Adipocyte (in vitro differentiated cells): ENCODE measurements at regions not wholly inside any gene's neighbourhood (a gene's known extent, or its start where the extent isn't known, plus 50 kb on each side); places are given as distances from the start of the nearest gene placed in this dataset.
"Not testable (repeated sequence)": the region's sequence is repeated elsewhere in the genome, so short reads cannot be mapped to it uniquely, and the experiment has no call there.

Source experiments
- DNase-seq: peaks from one replicate; pipeline ENCODE4 v3.0.0-alpha.2; 2015; ENCODE audit warnings: low read depth
- H3K27me3 ChIP-seq: replicated peaks from 2 replicates; pipeline ENCODE4 v1.7.0; 2013; ENCODE audit warnings: mild to moderate bottlenecking, low read length, moderate library complexity; ENCODE audit not compliant: control insufficient read depth, insufficient read depth
- H3K36me3 ChIP-seq: 2 replicates; pipeline ENCODE4 v1.7.0; 2013; ENCODE audit warnings: low read length, mild to moderate bottlenecking, moderate library complexity; ENCODE audit not compliant: control insufficient read depth, insufficient read depth, severe bottlenecking
- H3K4me1 ChIP-seq: 2 replicates; pipeline ENCODE4 v1.7.0; 2013; ENCODE audit warnings: mild to moderate bottlenecking, low read length, moderate library complexity; ENCODE audit not compliant: control insufficient read depth, insufficient read depth
- H3K4me3 ChIP-seq: 2 replicates; pipeline ENCODE4 v1.7.0; 2013; ENCODE audit warnings: mild to moderate bottlenecking, low read length, moderate library complexity
- H3K9ac ChIP-seq: 2 replicates; pipeline ENCODE4 v1.7.0; 2013; ENCODE audit warnings: mild to moderate bottlenecking, low read length, moderate library complexity
- H3K9me3 ChIP-seq: 2 replicates; pipeline ENCODE4 v1.7.0; 2013; ENCODE audit warnings: mild to moderate bottlenecking, low read length, moderate library complexity; ENCODE audit not compliant: control insufficient read depth

GRCh38 chr11:38667359-38667758 lies 2069.3 kb upstream of the RAG2 start:
- no peaks in the 10 kb centered on the region for H3K9me3 ChIP-seq
- H3K9ac ChIP-seq = no peak overlapping the region
- no peaks in the 10 kb centered on the region for H3K27me3 ChIP-seq
- no peak overlapping the region for H3K4me3 ChIP-seq
- no peaks in the 10 kb centered on the region for H3K36me3 ChIP-seq
- no peak for DNase-seq
- H3K4me1 ChIP-seq = no peaks in the 10 kb centered on the region

DNA sequence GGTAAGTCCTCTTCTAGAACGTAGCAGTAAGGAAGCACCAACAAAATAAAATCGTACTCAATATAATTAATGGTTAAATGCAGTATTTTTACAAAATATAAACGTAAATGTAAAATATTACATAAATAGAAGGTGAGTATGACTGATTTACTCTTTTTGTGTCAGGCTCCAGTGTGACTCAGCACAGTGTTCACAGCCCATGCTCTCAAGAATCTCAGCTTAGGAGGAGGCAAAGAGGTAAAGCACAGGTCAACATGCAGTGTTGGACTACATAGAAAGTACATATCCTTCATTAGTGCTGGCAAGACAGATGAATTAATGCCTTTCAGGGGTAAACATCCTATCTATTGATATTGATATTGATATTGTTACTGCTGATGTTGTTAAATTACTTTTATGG lies 2050.6 kb upstream of the RAG2 start:
- Histone ChIP-seq H3K4me3 (no peak overlapping the region), H3K36me3 (no peaks in the 10 kb centered on the region), H3K4me1 (no peaks in the 10 kb centered on the region), H3K27me3 (no peaks in the 10 kb centered on the region), H3K9me3 (no peaks in the 10 kb centered on the region), H3K9ac (no peak overlapping the region)
- DNase-seq = no peak

- Histone ChIP-seq H3K36me3 (no peaks in the 10 kb centered on the region), H3K4me1 (no peaks in the 10 kb centered on the region), H3K9ac (no peak overlapping the region), H3K27me3 (no peaks in the 10 kb centered on the region), H3K9me3 (no peaks in the 10 kb centered on the region), H3K4me3 (no peak overlapping the region)
- DNase-seq = no peak
Measured at GRCh38 chr11:38646382-38646781, 2048.3 kb upstream of the RAG2 start.

DNA sequence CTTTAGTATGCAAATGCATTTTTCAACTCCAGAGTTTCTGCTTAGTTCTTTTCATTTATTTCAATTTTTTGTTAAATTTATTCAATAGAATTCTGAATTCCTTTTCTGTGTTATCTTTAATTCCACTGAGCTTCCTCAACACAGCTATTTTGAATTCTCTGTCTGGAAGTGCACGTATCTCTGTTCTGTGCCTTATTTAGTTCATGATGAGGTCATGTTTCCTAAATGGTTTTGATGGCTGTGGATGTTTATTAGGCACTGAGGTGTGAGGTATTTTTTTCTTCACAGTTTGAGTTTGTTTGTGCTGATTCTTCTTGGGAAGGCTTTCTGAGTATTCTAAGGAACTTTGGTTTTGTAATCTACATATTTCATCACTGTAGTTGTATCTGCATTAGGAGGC lies 2042.8 kb upstream of the RAG2 start:
- H3K4me3 ChIP-seq = no peak overlapping the region
- no peak for DNase-seq
- H3K36me3 ChIP-seq = no peaks in the 10 kb centered on the region
- H3K9ac ChIP-seq = no peak overlapping the region
- H3K4me1 ChIP-seq = no peaks in the 10 kb centered on the region
- peaks cover 10% of the 10 kb centered on the region for H3K9me3 ChIP-seq
- no peaks in the 10 kb centered on the region for H3K27me3 ChIP-seq

DNA sequence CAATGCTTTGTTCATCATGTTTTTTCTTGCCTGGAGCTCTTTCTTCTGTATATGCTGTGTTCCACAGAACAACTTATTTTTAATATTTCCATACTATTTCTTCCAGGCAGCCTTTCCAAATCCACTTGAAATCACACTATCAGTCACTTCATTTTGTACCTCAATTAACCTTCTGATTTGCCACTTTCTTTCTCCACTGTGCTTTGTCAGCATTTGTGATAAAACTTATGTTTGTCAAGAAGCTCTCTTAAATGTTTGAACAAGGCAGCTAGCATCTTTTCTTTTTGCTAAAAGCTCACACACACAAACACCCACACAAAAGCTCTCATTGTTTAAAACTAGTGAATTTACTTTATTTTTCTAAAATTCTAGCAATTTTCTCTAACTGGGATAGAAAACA lies 2014.7 kb upstream of the RAG2 start:
- Histone ChIP-seq H3K4me3 (no peak overlapping the region), H3K9ac (no peak overlapping the region), H3K4me1 (no peaks in the 10 kb centered on the region), H3K36me3 (no peaks in the 10 kb centered on the region), H3K27me3 (no peaks in the 10 kb centered on the region), H3K9me3 (peaks cover 8% of the 10 kb centered on the region)
- DNase-seq = no peak

DNA sequence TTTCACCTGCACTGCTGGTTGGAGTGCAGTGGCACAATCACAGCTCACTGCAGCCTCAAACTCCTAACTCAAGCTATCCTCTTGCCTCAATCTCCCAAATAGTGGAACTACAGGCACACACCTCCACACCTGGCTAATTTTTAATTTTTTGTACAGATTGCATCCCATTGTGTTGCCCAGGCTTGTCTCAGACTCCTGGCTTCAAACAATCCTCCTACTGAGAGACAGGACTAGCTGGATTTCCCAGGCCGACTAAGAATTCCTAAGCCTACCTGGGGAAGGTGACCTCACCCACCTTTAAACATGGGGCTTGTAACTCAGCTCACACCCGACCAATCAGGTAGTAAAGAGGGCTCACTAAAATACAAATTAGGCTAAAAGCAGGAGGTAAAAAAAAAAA lies 2003.3 kb upstream of the RAG2 start:
- DNase-seq, H3K27me3 ChIP-seq, H3K36me3 ChIP-seq, H3K4me3 ChIP-seq, H3K9me3 ChIP-seq, H3K9ac ChIP-seq, H3K4me1 ChIP-seq: not testable (repeated sequence)

DNA sequence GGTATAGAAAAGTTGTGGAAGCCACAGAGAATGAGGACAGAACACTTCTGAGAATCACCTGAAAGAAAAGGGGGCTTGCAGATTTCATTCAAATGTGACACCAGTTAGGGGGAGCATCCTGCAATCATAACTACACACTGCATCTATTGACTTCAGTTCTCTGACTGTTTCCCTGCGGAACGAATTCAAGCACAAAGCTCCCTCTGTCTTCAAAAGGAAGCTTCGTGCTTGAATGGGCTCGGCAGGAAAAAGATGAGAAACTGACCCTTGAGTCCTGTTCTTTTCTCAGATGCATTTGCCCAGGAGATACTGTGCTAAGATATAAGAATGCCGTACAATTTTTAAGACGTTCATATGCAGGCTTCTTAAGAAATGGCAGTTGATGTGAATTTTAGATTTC lies 2000.4 kb upstream of the RAG2 start:
- peak; percentile 2 for DNase-seq
- Histone ChIP-seq H3K9ac (no peak overlapping the region), H3K27me3 (no peaks in the 10 kb centered on the region), H3K36me3 (no peaks in the 10 kb centered on the region), H3K9me3 (no peaks in the 10 kb centered on the region), H3K4me3 (no peak overlapping the region), H3K4me1 (no peaks in the 10 kb centered on the region)

DNA sequence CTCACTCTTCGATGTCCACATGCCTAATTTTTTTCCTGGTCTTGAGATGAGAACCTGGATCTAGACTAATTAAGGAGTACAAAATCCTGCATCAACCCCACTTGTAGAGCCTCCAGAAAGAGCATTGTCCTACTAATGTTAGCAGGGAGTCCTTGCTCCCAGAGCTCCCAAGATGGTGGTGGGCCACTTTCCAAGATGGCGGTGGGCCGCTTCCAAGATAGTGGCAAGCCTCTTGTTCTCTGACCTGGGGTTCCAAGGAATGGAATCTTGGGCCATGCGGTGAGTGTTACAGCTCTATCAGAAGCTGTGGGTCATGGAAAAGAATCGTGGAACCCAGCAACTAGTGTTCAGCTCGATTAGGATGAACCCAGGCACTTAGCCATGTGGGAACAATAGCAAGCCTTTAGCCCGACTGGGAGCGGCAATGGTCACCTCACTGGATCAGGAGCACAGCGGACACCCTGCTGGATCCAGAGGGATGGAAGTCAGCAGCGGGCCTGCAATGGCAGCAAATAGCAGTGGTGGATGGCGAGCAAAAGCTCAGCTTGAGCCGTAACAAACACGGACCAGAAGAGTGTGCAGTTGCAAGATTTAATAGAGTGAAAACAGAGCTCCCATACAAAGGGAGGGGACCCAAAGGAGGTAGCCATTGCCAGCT lies 1997.5 kb upstream of the RAG2 start:
- not testable (repeated sequence) for H3K36me3 ChIP-seq, H3K9me3 ChIP-seq, H3K9ac ChIP-seq, H3K4me1 ChIP-seq, DNase-seq, H3K4me3 ChIP-seq, H3K27me3 ChIP-seq

- H3K27me3 ChIP-seq = no peaks in the 10 kb centered on the region
- no peaks in the 10 kb centered on the region for H3K36me3 ChIP-seq
- no peak overlapping the region for H3K4me3 ChIP-seq
- H3K9me3 ChIP-seq = no peaks in the 10 kb centered on the region
- no peak overlapping the region for H3K9ac ChIP-seq
- no peak for DNase-seq
- H3K4me1 ChIP-seq = no peaks in the 10 kb centered on the region
Measured at GRCh38 chr11:38594895-38595294, 1996.9 kb upstream of the RAG2 start.

- DNase-seq = peak; percentile 9
- Histone ChIP-seq H3K36me3 (no peaks in the 10 kb centered on the region), H3K9ac (no peak overlapping the region), H3K4me1 (no peaks in the 10 kb centered on the region), H3K4me3 (no peak overlapping the region), H3K27me3 (no peaks in the 10 kb centered on the region), H3K9me3 (no peaks in the 10 kb centered on the region)
Measured at GRCh38 chr11:38593649-38594048, 1995.6 kb upstream of the RAG2 start.

- peaks cover 10% of the 10 kb centered on the region for H3K9me3 ChIP-seq
- H3K4me1 ChIP-seq = no peaks in the 10 kb centered on the region
- H3K9ac ChIP-seq = no peak overlapping the region
- no peaks in the 10 kb centered on the region for H3K27me3 ChIP-seq
- DNase-seq = no peak
- H3K4me3 ChIP-seq = no peak overlapping the region
- H3K36me3 ChIP-seq = no peaks in the 10 kb centered on the region
Measured at GRCh38 chr11:38582756-38583155, 1984.7 kb upstream of the RAG2 start.

- Histone ChIP-seq H3K9me3 (peaks cover 16% of the 10 kb centered on the region), H3K36me3 (no peaks in the 10 kb centered on the region), H3K4me1 (no peaks in the 10 kb centered on the region), H3K9ac (no peak overlapping the region), H3K4me3 (no peak overlapping the region), H3K27me3 (no peaks in the 10 kb centered on the region)
- DNase-seq = peak; percentile 23
Measured at GRCh38 chr11:38582151-38582550, 1984.1 kb upstream of the RAG2 start.
